Activated T-helper 1 cell treated with anti-CD3 and anti-CD28 coated beads, Interleukin-12 subunit alpha, Interleukin-12 subunit beta, Interleukin-2, Interleukin-4 antibody, amounts not matched to agents 30 ng/mL and 10 ng/mL and 1 ng/mL, durations not matched to agents 14 hours and 24 hours and 36 hours (primary cell): ENCODE measurements at regions not wholly inside any gene's neighbourhood (a gene's known extent, or its start where the extent isn't known, plus 50 kb on each side); places are given as distances from the start of the nearest gene placed in this dataset.

Experiments
- DNase-seq: peaks from one replicate; pipeline ENCODE4 v3.0.0; 2021; ENCODE audit warnings: low spot score
- H3K27ac Mint-ChIP-seq: one replicate; pipeline ENCODE4 v1.8.0; 2021; ENCODE audit warnings: mild to moderate bottlenecking, mixed read lengths
- H3K27me3 Mint-ChIP-seq: one replicate; pipeline ENCODE4 v1.8.0; 2022; ENCODE audit warnings: mild to moderate bottlenecking, moderate library complexity, mixed read lengths; ENCODE audit not compliant: insufficient read depth
- H3K36me3 Mint-ChIP-seq: one replicate; pipeline ENCODE4 v1.8.0; 2021; ENCODE audit warnings: low read depth, mixed read lengths
- H3K4me1 Mint-ChIP-seq: one replicate; pipeline ENCODE4 v1.8.0; 2021; ENCODE audit warnings: low read depth, mixed read lengths
- H3K4me3 Mint-ChIP-seq: one replicate; pipeline ENCODE4 v1.8.0; 2021; ENCODE audit warnings: mild to moderate bottlenecking, moderate library complexity, mixed read lengths
- H3K9me3 Mint-ChIP-seq: one replicate; pipeline ENCODE4 v1.8.0; 2021; ENCODE audit warnings: mixed read lengths
- intact Hi-C: fragments of 100-400 bp; cut with micrococcal nuclease; formaldehyde crosslinking; loops from one replicate; pipeline ENCODE4 v1.15.1; 2024

GRCh38 chr10:120387326-120387725 is 69.7 kb upstream of the PLPP4 start:
- Mint-ChIP-seq H3K4me3 (no peak overlapping the region), H3K36me3 (no peaks in the 10 kb centered on the region), H3K27me3 (no peaks in the 10 kb centered on the region), H3K9me3 (no peaks in the 10 kb centered on the region), H3K27ac (no peak overlapping the region), H3K4me1 (no peaks in the 10 kb centered on the region)
- no peak for DNase-seq
- intact Hi-C loops: no loop called here

GRCh38 chr10:120392245-120392644 is 64.8 kb upstream of the PLPP4 start:
- Mint-ChIP-seq H3K36me3 (no peaks in the 10 kb centered on the region), H3K27me3 (no peaks in the 10 kb centered on the region), H3K4me1 (no peaks in the 10 kb centered on the region), H3K9me3 (no peaks in the 10 kb centered on the region), H3K4me3 (no peak overlapping the region), H3K27ac (no peak overlapping the region)
- DNase-seq: no peak
- intact Hi-C loops: no loop called here

- no peaks in the 10 kb centered on the region for H3K27me3 Mint-ChIP-seq
- no peak overlapping the region for H3K27ac Mint-ChIP-seq
- H3K36me3 Mint-ChIP-seq: no peaks in the 10 kb centered on the region
- no peaks in the 10 kb centered on the region for H3K4me1 Mint-ChIP-seq
- H3K9me3 Mint-ChIP-seq: no peaks in the 10 kb centered on the region
- no peak for DNase-seq
- intact Hi-C loops: no loop called here
- H3K4me3 Mint-ChIP-seq: no peak overlapping the region
Observed at GRCh38 chr10:120392671-120393079, 64.4 kb upstream of the PLPP4 start.

- H3K27ac Mint-ChIP-seq: no peak overlapping the region
- H3K27me3 Mint-ChIP-seq: no peaks in the 10 kb centered on the region
- no peaks in the 10 kb centered on the region for H3K4me1 Mint-ChIP-seq
- H3K4me3 Mint-ChIP-seq: no peak overlapping the region
- no peak for DNase-seq
- intact Hi-C loops: no loop called here
- no peaks in the 10 kb centered on the region for H3K36me3 Mint-ChIP-seq
- no peaks in the 10 kb centered on the region for H3K9me3 Mint-ChIP-seq
Observed at GRCh38 chr10:120394446-120394845, 62.6 kb upstream of the PLPP4 start.

- intact Hi-C loops: no loop called here
- Mint-ChIP-seq H3K4me1 (no peaks in the 10 kb centered on the region), H3K27me3 (no peaks in the 10 kb centered on the region), H3K27ac (no peak overlapping the region), H3K4me3 (no peak overlapping the region), H3K9me3 (no peaks in the 10 kb centered on the region), H3K36me3 (no peaks in the 10 kb centered on the region)
- no peak for DNase-seq
Observed at GRCh38 chr10:120396228-120396627, 60.8 kb upstream of the PLPP4 start.

GRCh38 chr10:120398180-120398579 is 58.8 kb upstream of the PLPP4 start:
- no peaks in the 10 kb centered on the region for H3K36me3 Mint-ChIP-seq
- H3K4me1 Mint-ChIP-seq: no peaks in the 10 kb centered on the region
- no peak overlapping the region for H3K27ac Mint-ChIP-seq
- intact Hi-C loops: no loop called here
- no peaks in the 10 kb centered on the region for H3K9me3 Mint-ChIP-seq
- H3K27me3 Mint-ChIP-seq: no peaks in the 10 kb centered on the region
- no peak for DNase-seq
- no peak overlapping the region for H3K4me3 Mint-ChIP-seq

GRCh38 chr10:120400601-120401000 is 56.4 kb upstream of the PLPP4 start:
- Mint-ChIP-seq H3K9me3 (no peaks in the 10 kb centered on the region), H3K4me1 (no peaks in the 10 kb centered on the region), H3K27ac (no peak overlapping the region), H3K27me3 (peaks cover 1% of the 10 kb centered on the region), H3K36me3 (no peaks in the 10 kb centered on the region), H3K4me3 (no peak overlapping the region)
- intact Hi-C loops: no loop called here
- no peak for DNase-seq

- Mint-ChIP-seq H3K27me3 (peaks cover 1% of the 10 kb centered on the region), H3K9me3 (no peaks in the 10 kb centered on the region), H3K4me3 (no peak overlapping the region), H3K4me1 (no peaks in the 10 kb centered on the region), H3K27ac (no peak overlapping the region), H3K36me3 (no peaks in the 10 kb centered on the region)
- intact Hi-C loops: no loop called here
- DNase-seq: no peak
Observed at GRCh38 chr10:120402147-120402766, 54.8 kb upstream of the PLPP4 start.

- no peaks in the 10 kb centered on the region for H3K36me3 Mint-ChIP-seq
- intact Hi-C loops: no loop called here
- no peak overlapping the region for H3K4me3 Mint-ChIP-seq
- peaks cover 1% of the 10 kb centered on the region for H3K27me3 Mint-ChIP-seq
- H3K4me1 Mint-ChIP-seq: no peaks in the 10 kb centered on the region
- no peak for DNase-seq
- no peaks in the 10 kb centered on the region for H3K9me3 Mint-ChIP-seq
- H3K27ac Mint-ChIP-seq: no peak overlapping the region
Observed at GRCh38 chr10:120403109-120403508, 53.9 kb upstream of the PLPP4 start.

GRCh38 chr10:120406376-120406775 is 50.7 kb upstream of the PLPP4 start:
- DNase-seq: no peak
- intact Hi-C loops: no loop called here
- Mint-ChIP-seq H3K4me3 (no peak overlapping the region), H3K9me3 (no peaks in the 10 kb centered on the region), H3K4me1 (no peaks in the 10 kb centered on the region), H3K36me3 (no peaks in the 10 kb centered on the region), H3K27me3 (peaks cover 1% of the 10 kb centered on the region), H3K27ac (no peak overlapping the region)
